ENCODE measurements at regions not wholly inside any gene's neighbourhood (a gene's known extent, or its start where the extent isn't known, plus 50 kb on each side); places are given as distances from the start of the nearest gene placed in this dataset.

DNA sequence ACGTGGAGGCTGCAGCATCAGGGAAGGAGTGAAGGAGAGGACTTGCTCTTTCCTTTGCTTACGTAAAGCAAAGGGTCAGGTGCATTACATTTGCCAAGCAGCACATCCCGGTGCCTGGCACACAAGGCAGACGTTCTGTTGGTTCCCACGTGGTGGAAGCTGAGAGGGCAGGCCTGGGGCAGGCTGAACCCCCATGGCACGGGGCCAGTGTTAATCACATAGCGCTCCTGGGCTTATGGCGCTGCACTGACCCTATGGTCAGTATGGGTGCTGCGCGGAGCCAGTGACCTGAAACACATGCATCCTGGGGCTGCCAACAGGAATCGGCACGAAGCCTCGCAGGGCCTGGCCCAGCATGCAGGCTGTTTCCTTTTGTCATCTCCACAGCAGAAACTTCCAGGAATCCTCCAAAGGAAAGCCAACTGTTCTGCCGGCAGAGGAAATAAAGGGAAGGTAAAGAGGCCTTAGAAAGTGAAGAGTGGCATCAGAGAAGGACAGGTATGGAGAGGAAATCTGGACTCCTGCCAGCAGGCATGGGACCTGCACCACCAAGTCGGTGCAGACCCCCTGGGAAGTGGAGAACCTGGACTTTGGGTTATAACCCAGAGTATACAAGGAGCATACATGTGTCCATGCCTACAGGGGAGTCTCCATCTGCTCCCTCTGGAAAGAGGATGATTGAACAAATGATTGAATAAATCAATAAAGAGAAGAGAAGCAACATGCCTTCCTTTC is 560.2 kb downstream of the TCERG1L start:
- no peak for DNase-seq

DNA sequence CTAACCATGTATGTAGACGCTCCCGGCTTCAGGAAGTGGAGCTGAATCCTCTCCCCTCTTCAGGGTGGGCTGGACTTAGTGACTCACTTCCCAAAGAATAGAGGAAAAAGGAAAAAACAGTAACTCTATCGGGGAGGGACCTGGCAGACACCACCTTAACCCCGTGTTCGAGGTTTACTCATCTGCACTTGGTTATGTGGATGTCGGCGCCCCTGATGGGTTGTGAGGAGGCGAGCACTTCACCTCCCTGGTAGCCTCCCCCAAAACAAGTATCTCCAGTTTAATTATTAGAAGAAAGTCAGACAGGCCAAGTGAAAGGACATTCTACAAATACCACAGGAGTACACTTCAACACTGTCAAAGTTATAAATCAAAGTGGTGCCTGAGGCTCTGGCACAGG is 559.7 kb downstream of the TCERG1L start:
- no peak for DNase-seq

- DNase-seq = no peak
Measured at GRCh38 chr10:130756651-130757050, 554.9 kb downstream of the TCERG1L start.

GRCh38 chr10:130757271-130757670 is 554.2 kb downstream of the TCERG1L start:
- no peak for DNase-seq

DNA sequence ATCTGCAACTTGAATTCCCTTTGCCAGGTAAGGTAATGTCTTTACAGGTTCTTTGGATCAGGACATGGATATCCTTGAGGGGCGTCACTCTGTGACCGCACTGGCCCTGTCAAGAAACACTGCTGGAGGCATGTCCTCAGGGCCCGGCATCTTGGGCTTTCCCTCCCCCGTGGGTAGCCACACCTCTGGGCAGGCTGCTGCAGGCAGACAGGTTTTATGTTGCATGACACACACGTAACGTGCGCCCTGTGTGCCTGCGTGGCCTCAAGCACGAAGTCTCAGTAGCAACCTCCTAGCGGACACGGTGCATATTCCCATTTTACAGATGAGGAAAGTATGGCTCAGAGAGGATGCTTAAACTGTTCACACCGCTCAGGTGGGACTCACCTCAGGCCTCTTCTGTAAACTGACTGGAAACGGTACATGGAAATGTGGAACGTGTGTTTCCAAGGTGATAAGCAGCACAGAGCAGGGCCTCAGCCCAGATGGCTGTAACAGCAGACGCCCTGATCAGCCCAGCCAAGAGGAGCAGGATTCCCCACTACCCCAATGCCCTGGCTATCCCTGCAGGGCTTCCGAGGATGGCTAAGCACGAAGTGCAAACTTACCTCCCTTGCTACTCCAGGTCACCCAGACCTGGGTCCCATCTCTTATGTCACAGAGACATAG is 553.6 kb downstream of the TCERG1L start:
- DNase-seq = no peak

DNA sequence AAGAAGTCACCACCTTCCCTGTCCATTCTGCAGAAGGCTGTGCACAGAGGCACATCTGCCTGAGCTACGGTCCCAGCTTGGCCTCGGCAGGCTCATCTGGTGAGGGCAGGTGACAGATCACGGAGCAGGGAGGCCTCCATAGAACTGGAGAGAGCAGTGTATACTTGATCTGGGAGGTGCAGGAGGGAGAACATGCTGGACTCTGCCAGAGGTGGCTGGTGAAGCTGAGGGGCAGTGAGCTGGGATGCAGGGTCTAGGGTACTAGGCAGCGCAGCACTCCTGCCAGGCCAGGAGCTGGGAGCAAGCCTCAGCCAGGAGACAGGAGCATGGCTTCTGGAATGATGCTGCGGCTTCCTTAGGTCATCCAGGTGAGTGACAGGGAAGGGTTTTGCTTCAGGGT is 553.0 kb downstream of the TCERG1L start:
- no peak for DNase-seq

- no peak for DNase-seq
Measured at GRCh38 chr10:130761032-130761575, 550.4 kb downstream of the TCERG1L start.

- DNase-seq = no peak
Measured at GRCh38 chr10:130761788-130762301, 549.7 kb downstream of the TCERG1L start.

DNA sequence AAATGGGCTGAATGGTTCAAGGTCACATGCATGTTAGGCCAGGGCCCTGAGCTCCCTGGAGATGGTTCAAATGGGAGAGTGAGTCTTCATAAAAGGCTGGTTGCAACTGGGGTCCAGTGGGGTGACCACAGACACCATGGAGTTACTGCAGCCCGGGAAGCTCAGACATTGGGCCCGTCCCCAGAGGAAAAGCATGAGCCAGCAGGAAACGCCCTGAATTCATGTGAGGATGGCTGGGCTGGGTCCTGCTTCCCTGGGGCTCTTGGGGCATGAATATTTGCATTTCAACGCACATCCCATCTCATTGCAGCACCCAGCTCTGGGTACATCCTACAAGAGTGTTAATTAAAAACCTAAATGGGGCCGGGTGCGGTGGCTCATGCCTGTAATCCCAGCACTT is 549.0 kb downstream of the TCERG1L start:
- DNase-seq = no peak

- DNase-seq = no peak
Measured at GRCh38 chr10:130763071-130763470, 548.5 kb downstream of the TCERG1L start.

DNA sequence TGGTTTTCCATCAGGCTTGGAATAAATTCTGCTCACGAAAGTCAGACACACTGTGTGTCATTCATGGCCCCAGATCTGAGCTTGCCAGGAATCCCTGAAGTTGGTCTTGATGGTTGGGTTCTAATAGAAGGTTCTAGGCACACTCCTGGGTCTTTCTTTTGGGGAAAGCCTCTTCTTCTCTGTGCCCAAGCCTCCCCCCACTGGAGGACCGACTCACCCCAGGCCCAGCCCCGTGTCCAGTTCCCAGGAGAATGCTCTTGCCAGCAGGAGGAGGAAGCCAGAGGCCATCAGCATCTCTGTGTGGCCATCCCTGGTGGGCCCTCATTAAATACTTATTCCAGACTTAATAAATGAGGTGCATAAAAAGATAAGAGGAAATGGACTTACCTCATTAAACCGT is 548.0 kb downstream of the TCERG1L start:
- DNase-seq = no peak

DNA sequence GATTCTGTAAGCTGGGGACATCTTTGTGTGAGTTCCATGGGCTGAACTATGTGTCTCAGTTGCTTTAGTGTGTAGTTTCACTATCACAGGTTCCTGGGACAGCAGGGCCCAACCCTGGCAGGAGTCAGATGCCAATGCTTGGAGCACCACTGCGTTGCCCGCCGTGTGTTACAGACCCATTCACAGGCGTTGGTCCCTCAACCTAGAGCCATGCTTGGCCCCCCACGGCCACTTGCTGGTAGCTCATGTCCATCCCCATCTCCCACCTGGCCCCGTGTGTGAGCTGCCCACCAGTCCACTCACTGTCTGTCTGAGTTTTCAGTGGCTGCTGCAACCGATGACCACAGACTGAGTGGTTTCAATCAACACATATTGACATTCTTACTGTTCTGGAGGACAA is 546.9 kb downstream of the TCERG1L start:
- DNase-seq = no peak

DNA sequence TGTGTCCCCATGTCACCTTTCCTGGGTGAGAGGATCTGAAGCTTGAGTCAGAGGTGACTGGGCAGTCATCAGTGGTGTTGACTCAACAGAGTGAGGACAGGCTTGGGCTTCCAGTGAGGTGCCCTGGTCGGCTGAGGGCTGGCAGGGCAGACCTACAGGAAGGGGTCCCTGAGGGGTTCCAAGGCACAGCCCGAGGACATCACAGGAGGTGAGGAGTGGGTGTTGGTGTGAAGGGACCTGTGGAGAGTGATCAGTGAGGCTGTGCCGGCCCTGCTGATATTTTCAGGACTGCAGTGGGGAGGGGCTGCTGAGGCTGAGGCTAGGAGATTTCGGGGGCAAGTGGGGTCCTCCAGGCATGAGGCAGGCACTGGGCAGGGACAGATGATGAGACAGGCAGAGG is 545.5 kb downstream of the TCERG1L start:
- DNase-seq = no peak

DNA sequence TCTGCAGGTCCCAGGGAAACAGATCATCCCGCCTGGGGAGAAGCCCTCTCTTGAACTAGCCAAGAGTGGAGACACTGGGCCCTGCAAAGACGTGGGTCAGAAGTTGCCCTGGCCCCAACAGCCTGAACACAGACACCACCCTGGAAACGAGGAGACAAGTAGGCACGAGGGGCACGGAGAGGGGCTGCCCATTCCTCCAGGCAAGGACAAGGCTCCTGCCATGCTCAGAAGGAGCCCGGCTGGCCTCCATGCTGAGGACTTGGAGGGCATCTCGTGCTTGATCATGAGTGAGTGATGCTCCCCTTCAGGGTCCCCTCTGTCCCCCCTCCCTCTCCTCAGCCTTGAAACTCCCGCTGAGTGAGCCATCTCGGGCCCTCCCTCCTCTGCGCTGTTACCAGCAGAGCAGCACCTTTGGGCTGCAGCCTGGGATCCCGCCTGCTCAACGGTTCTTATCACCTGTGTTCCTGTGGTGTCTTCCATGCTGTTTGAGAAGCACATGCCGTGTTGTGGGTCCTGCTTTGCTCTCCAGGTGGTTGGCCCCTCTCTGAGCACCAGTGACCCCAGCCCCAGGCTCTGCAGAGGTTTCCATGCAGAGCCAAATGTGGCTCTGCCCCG is 544.3 kb downstream of the TCERG1L start:
- DNase-seq = no peak

GRCh38 chr10:130769146-130770017 is 542.1 kb downstream of the TCERG1L start:
- DNase-seq = no peak

DNA sequence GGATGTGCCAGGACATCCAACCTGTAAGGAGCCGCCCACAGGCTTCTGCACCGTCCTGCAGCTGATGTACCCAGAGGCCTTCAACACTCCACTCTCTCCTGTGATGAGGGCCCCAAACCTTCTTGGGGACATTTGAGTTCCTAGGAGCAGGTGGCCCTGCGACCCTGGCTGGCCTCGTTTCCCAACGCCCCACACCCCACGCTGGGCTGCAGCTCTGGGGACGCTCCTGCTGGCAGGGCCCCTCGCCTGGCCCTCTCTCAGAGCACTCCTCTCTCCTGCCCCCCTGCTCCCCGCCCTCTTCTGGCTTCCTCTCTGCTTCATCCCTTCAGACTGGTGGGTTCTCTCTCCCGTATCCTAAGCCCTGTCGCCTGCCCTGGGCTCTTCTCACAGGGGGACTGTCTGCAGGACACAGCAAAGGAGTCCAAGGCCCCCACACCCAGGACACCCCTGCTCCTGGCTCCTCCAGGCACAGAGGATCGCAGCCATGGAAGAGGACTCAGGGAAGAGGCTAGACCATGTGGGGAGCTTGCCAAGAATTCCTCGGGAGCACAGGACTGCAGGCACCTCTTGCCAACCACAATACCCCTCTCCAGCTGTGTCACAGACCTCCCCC is 541.4 kb downstream of the TCERG1L start:
- DNase-seq = no peak

DNA sequence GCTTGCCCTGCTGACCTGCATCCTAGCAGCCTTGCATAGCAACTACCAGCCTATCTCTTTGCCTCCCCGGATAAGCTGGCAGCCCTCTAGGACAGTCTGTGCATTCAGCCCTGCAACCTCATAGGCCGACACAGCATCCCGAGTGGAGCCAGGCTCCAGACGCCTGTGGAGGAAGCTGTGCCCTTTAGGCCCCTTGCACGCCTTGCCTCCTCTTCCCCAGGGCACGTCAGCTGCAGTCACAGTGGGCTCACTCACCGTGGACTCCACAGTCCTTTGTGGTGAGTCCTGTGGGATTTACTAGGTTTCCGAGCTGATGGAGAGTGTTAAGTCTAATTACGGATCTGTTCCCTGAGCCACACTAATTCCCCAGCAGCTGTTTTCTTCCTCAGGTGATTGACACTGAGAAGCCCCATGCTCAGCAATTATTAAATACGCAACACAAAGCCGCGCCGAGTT is 540.0 kb downstream of the TCERG1L start:
- no peak for DNase-seq

GRCh38 chr10:130772056-130772455 is 539.5 kb downstream of the TCERG1L start:
- no peak for DNase-seq

DNA sequence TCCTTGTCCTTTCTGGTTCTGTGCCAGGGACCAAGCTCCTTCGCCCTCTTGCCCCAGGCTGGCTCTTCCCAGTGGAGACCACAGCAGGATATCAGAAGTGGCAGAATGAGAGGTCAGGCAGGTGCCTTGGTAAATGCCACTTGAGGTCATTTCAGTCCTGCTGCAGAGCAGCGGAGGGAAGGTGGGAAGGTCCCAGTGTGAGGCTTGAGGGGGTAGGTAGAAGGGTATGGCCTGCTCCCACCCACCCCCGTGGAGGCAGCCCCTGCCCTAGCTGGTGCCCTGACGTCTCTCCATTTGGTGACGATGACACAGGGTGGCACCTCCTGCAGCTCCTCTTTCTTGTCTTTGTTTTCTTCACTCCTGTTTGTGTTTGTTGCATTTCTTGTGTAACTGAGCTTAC is 538.8 kb downstream of the TCERG1L start:
- DNase-seq = no peak

DNA sequence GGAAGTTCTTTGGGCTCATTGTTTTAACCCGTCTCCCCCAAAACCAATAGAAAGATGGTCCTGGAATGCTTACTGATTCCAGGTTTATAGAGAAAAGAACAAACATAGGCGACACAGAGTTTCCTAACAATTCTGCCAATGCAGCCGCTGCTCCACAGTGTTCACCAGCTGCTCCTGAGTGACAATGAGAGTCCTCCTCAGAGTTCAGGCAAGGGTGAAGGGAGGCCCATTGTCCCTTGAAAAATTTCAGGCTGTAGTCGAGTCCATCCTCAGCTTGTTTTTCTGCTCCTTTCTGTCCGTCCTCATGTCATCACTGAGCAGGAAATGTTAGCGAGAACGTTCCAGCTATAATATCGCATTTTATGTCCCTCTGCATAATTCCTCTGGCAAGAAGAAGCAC is 537.6 kb downstream of the TCERG1L start:
- DNase-seq = no peak

- no peak for DNase-seq
Measured at GRCh38 chr10:130774871-130775270, 536.6 kb downstream of the TCERG1L start.

DNA sequence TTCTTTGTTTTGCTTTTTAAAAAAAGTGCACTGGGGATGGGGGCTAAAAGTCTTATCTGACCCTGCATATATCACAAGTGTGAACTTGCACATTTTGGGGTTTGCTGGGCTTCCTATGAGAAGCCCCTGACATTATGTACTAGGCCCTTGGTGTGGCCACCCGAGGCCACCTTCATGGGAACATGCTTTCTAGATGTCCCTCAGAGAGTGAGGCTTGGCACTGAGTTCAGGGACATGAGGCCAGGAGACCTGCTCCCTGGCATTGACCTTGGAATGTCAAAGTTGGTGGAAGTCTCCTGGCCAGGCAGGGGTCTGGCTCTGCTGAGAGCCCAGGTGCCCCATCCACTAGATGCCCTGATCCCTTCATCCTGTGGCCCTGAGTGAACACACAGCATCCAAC is 536.2 kb downstream of the TCERG1L start:
- no peak for DNase-seq

Measured in inflammatory macrophage treated with lipopolysaccharide for 4 hours (primary cell).